LNCaP clone FGC (cell line): ENCODE measurements at regions not wholly inside any gene's neighbourhood (a gene's known extent, or its start where the extent isn't known, plus 50 kb on each side); places are given as distances from the start of the nearest gene placed in this dataset.

Source experiments
- DNase-seq: peaks from one replicate; pipeline ENCODE4 v3.0.0-alpha.2; 2011; ENCODE audit warnings: low read depth
- H3K4me3 ChIP-seq: 2 replicates; pipeline ENCODE4 v1.5.1; 2011; ENCODE audit warnings: mild to moderate bottlenecking, low read depth, low read length, control low read depth
- TF ChIP-seq, protein P1 (sequence below): IDR thresholded peaks from 2 replicates; pipeline ENCODE4 v1.5.1; 2012; ENCODE audit warnings: mild to moderate bottlenecking; ENCODE audit not compliant: control insufficient read depth, insufficient read depth; ENCODE audit errors: extremely low read depth

DNA sequence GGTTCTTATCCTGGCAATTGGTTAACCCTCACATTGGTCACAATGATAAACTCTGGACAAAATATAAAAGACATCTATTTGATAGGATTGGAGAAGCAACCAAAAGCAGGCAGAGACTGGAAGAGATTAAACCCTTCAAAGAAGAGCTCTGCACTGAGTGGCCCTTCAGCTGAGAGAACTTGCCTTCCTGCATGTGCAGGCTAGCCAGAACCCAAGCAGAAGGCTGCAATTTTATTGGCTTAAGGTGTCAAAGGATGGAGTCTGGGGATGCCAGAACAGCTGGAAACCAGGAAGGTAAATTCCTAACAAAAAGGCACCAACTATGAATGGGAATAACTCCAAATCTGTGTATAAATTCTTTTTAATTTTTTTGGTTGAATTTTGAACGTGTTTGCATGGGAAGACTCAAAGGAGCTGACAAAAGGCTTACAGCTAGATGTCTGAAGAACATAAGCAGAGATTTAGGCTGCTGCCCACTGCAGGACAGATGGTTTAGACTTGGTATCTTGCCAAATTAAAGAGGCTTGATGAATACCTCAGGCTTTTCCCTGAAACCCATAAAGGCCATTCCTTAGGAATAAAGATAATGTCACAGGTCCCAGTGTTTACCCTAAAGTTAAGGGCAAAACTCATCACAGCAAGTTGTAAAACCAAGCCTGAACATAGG, 66.3 kb downstream of the NR2F1 start:
- TF ChIP-seq, protein P1, sequence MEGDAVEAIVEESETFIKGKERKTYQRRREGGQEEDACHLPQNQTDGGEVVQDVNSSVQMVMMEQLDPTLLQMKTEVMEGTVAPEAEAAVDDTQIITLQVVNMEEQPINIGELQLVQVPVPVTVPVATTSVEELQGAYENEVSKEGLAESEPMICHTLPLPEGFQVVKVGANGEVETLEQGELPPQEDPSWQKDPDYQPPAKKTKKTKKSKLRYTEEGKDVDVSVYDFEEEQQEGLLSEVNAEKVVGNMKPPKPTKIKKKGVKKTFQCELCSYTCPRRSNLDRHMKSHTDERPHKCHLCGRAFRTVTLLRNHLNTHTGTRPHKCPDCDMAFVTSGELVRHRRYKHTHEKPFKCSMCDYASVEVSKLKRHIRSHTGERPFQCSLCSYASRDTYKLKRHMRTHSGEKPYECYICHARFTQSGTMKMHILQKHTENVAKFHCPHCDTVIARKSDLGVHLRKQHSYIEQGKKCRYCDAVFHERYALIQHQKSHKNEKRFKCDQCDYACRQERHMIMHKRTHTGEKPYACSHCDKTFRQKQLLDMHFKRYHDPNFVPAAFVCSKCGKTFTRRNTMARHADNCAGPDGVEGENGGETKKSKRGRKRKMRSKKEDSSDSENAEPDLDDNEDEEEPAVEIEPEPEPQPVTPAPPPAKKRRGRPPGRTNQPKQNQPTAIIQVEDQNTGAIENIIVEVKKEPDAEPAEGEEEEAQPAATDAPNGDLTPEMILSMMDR: no peak
- H3K4me3 ChIP-seq: no peak overlapping the region
- DNase-seq: no peak

DNA sequence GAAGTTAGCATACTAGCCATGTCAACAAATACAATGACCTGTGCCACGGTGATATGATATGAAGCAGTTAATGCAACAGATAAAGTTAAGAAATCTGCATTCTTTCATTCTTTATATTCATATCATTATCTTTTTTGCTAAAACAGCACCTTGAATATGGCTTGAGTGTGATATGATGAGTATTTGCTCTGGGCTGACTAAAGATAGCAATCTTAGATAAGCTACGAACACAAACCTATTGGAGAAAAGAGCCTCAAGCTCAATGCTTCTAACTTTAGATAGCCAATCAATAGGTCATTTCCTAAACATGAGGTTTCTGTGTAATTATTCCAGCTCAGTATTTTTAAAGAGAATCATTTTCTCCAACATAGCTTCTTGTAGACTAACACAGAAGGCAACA, 61.7 kb downstream of the NR2F1 start:
- DNase-seq: no peak
- TF ChIP-seq, protein P1: no peak
- H3K4me3 ChIP-seq: no peak overlapping the region
